NCI-H1092 treated with DMSO at 0.1 percent for 48 hours (cell line): ENCODE measurements at regions not wholly inside any gene's neighbourhood (a gene's known extent, or its start where the extent isn't known, plus 50 kb on each side); places are given as distances from the start of the nearest gene placed in this dataset.
"Not testable (repeated sequence)": the region's sequence is repeated elsewhere in the genome, so short reads cannot be mapped to it uniquely, and the experiment has no call there.

Experiments used
- DNase-seq: peaks from one replicate; lab custom pipeline; 2025; lab: John Stamatoyannopoulos, UW

DNA sequence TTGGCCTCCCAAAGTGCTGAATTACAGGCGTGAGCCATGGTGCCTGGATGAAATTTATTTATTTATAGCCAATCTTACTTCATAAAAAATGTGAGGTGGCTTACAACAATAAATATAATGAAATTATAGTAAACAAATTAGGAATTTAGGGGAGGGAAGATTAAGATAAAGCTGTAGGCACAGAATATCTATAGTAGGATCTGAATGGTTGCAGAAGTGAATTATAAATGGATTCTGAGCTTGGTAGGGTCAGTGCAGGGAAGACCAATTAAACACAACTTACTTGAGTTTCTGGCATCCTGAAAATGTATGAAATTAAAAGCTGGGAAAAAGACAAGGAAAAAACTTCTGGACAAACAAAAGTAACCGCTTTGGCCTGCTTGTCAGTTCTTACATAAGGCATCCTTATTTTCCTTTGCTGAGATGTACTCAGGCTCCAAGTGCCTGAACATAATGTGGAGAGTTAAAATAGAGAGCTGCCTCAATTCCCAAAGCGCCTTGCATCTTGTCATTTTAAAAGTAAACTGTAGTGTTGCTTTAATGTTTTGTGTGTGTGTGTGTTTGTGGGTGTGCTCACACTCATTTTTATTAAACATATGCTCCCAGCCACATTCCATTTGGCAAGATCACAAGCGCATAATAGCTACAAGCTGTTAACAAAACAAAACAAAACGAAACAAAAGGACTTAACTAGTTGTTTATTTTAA lies 247.3 kb downstream of the S1PR1 start:
- DNase-seq: no peak

DNA sequence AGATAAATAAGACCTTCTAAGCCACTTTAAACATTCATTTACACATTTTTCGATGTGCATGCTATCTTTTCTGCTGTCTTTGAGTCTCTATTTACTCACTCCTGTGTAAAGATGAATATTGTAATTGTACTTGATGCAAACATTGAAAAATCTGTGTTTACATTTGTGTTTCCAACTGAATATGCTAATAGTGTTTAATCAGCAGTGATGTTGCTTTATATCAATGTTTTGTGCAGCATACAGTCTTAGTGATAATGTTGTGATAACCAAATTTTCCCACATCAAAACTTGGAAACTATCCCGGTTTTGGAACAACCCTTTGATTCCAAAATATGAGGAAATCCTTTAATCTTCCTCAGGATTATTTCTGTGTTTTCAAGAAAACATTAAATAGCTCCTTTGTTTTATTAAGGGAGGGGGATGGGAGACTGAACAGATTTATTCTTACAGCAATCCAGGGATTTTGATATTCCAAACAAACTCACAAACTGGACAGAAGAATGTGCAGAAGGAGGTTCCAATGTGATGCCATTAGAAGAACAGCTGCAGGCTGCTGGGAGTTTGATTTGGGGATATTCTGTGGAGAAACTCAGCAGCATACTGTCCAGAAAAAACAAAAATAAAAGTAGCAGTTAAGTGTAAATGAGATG lies 248.0 kb downstream of the S1PR1 start:
- DNase-seq: no peak

DNA sequence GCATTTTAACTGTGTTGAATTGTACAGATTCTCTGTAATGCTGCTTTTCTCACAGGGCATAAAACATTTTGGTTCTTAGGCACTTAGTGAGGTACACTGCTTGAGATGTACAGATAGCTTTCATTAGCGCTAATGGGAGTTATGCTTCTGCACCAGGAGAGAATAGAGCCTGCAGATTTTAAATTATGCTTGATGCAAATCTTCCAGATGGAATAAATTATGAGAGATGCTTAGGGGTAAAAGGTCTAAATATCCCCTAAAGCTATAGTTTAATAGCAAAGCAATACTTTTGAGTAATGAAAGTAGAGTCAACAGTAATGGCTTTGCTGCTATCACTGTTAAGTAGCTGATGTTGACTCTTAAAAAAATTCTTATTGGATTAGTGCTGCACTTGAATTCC lies 248.9 kb downstream of the S1PR1 start:
- DNase-seq: no peak

DNA sequence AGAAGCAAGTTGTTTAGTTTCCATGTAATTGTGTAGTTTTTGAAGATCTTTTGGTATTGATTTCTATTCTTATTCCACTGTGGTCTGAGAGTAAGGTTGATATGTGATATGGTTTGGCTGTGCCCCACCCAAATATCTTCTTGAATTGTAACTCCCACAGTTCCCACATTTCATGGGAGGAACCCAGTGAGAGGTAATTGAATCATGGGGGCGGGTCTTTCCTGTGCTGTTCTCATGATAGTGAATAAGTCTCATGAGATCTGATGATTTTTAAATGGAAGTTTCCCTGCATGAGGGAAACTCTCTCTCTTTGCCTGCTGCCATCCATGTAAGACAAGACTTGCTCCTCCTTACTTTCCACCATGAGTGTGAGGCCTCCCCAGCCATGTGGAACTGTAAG lies 255.3 kb downstream of the S1PR1 start:
- DNase-seq: not testable (repeated sequence)

DNA sequence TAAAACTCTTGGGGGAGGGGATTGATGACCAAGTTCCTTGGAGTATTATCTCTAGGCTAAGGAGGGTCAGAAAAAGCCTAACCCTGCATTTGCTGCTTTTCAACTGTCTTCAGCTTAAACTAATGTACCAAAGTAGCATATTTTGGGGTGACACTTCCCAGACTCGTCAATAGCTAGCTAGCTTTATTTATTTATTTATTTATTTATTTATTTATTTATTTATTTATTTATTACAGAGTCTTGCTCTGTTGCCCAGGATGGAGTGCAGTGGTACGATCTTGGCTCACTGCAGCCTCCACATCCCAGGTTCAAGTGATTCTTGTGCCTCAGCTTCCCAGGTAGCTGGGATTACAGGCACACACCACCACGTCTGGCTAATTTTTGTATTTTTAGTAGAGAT lies 257.1 kb downstream of the S1PR1 start:
- not testable (repeated sequence) for DNase-seq

DNA sequence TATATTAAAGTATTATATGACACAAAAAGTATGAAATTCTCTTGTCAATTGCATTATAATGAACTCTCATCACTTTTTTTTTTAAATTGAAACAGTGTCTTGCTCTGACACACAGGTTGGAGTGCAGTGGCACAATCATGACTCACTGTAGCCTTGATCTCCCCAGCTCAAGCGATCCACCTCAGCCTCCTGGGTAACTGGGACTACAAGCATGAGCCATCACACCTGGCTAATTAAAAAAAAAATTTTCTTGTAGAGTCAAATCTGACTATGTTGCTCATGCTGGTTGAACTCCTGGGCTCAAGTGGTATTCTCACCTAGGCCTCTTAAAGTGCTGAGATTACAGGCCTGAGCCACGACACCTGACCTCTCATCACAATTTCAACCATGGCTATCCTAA lies 259.3 kb downstream of the S1PR1 start:
- DNase-seq: no peak

DNA sequence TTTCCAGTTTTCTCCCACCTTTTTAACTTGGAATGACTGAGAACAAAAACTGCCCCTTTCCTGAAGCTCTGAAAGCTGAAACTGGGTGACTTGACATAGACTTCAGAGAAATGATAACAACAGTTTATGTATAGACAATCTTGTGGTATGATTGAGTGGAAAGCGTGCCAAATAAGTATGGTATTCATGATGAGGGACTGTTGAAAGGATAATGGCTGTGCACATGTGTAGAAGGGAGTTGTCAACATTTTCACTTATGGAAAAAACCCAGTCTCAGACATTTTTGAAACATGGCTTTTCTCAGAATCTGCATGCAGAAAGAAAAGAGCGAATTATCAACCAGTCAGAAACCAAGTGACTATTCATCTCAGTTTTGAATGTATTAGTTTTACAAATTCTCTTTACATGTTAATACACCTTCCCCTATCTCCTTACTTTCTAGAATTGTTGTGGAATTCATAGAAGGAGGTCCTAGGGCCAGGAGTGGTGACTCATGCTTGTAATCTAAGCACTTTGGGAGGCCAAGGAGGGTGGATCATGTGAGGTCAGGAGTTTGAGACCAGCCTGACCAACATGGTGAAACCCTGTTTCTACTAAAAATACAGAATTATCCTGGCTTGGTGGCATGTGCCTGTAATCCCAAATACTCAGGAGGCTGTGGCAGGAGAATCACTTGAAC lies 261.2 kb downstream of the S1PR1 start:
- DNase-seq: no peak

DNA sequence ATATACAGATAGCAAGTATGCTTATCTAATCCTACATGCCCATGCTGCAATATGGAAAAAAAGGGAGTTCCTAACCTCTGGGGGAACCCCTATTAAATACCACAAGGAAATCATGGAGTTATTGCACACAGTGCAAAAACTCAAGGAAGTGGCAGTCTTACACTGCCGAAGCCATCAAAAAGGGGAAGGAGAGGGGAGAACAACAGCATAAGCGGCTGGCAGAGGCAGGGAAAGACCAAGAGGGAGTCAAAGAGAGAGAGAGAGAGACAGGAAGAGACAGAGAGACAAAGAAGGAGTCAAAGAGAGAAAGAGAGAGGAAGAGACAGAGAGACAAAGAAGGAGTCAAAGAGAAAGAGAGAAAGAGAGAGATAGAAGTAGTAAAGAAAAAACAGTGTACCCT lies 267.3 kb downstream of the S1PR1 start:
- not testable (repeated sequence) for DNase-seq

DNA sequence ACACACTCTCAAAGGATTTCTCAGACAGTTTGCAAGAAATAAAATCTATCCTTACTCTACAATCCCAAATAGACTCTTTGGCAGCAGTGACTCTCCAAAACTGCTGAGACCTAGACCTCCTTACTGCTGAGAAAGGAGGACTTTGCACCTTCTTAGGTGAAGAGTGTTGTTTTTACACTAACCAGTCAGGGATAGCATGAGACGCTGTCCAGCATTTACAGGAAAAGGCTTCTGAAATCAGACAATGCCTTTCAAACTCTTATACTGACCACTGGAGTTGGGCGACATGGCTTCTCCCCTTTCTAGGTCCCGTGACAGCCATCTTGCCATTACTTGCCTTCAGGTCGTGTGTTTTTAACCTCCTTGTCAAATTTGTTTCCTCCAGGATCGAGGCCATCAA lies 268.4 kb downstream of the S1PR1 start:
- not testable (repeated sequence) for DNase-seq

DNA sequence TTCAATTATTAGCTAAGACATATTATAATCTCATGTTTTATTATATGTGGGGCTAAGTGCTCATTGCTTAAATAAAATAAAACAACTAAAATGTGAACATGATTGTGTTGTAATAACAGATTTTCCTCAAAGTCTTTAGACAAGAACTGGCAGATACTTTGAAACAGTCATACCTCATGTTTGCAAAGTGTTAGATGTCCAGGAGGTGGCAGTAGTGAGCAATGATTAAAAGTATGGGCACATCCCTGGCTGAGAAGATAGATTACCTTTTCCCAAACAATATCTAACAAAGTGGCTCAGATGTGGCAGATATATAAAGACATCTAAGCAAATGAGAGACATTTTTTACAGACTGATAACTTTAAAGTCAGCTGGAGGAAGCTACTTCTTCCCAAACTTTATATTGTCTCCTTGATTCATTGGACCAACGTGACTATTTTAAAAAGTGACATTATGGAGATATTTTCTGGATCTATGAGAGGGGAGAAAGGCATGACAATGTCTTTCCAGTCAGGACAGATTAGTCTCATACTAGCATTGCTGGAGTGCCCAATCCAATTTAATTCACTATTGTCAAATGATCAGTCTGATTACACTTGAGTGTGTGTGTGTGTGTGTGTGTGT lies 269.8 kb downstream of the S1PR1 start:
- DNase-seq: peak; percentile 12

DNA sequence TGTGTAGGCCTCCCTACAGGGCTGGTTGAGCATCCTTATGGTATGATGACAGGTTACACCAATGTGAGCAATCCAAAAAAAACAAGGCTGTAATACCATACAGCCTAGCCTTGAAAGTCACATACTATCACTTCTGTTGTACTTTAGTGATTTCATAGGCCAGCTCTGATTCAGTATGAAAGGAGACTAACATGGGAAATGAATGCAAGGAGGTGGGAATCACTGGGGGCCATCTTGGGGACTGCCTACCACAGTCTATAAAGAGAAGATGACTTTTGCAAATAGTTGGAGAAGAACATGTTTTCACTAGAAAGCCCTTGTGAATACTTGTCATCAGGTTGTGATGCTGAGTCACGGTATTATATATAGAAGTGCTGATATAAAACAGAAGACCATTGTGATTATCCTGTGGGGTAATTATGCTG lies 270.7 kb downstream of the S1PR1 start:
- no peak for DNase-seq

DNA sequence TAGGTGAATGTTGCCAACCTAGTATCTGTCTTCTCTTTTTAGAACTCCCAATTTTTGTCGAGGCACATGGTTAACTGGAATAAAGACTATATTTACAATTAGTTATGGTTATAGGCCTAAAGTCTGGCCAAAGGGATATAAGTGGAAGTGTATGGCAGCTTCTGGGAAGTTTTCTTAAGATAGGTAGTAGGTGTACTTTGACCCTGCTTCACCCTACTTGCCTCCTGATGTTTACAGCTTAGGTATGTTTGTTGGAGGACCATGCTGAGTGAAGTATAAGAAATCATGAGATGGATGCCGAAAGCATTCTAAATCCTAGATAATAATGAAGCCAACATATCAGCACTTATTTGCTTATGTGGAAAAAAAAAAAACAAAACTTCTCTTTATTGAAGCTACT lies 272.1 kb downstream of the S1PR1 start:
- no peak for DNase-seq

DNA sequence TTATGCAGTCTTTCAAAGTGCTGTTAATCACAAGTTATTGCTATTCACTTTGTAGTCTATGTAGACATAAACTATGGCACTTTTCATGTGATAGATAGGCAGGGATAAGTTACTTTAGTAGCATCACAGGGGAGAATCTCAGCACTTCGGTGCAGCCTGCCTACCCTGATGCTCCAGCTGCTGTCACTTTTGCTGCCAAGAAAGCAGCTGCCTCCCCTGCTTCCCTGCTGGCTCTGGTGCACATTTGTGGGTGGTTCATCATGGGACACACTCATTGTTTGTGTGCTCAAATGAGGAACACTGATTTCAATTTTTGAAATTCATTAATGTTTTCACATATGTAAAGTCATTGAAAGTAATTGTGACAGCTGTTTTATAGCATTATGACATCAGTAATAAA lies 272.6 kb downstream of the S1PR1 start:
- no peak for DNase-seq

DNA sequence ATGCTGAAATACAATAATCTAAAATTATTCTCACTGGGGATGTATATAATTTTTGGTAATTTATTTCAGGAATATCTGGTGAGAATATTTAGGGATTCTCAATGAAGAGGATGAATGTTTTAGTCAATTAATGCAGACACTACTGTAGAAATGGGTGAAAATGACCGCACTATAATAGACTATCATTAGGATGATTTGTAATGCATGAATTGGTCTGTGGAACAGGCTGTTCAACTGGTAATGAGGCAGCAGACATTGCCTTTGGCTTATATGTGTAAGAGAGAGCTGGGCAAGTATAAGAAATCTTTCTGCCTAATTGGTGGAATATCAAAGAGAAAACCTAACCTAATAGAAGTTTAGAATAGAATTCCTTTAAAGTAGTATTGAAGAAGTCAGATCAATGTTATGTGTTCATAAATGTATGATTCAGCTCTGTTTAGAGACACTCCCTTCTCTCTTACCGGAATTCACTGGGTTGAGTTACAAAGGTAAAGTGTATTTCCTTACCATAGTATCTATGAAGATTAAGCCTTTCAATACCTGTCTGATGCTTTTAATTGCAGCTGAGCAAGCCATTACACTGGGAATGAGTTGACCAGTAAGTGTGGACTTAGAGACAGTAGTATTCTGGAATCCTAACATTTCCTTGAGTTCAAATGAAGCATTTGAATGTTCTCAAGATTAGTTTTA lies 274.5 kb downstream of the S1PR1 start:
- no peak for DNase-seq

DNA sequence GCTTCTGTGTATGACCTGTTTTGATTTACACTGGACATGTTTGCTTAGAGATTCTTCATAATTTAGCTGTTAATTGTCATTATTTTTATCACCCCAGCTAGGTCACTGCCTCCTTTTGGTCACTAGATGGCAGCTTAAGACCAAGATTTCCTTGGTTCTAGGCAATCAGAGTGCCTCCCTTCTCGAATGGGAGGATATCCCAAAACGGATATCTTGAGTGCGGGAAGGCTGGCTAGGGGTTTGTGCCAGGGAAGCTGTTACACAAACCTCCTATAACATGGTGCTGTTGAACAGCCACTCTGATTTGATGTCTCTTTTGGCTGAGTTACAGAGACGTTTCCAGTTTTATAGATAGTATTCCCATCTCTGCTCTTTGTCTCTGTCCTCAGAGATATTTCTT lies 283.5 kb downstream of the S1PR1 start:
- DNase-seq: peak; percentile 44

DNA sequence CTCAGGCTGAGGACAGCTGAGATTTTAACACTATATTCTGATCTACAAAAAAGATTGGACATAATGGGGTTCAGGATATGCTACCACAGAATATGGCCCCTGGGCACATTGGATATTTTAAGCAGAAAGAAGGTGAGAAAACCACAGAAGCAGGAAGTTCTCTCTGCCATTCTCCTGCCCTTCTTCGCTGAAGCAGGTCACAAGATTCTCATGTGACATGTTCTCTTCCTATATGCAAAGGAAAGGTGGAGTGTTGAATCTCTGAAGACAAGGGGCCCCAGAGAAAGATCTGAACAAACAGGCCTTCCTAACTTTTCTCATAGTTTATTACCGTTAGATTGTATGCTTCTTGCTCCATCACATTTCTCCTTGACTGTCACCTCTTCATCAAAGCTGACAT lies 285.7 kb downstream of the S1PR1 start:
- DNase-seq: no peak

DNA sequence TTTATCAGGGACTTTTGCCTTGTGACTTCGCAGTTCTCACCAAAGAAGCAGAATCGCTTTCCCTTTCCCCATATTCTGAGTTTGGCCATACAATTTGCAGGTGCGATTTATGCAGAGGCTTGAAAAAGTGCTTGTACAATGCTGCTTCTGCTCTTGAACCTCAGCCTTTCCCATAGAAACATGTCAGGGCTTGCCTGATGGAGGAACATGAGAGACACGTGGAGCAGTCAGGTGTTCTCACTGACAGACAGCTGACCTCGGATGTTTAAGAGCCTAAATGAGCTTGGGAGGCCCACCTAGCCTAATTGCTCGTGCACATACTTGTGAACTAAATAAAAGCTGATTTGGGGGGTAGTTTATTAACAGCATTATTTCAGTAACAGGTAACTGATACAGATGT lies 290.0 kb downstream of the S1PR1 start:
- DNase-seq: no peak

DNA sequence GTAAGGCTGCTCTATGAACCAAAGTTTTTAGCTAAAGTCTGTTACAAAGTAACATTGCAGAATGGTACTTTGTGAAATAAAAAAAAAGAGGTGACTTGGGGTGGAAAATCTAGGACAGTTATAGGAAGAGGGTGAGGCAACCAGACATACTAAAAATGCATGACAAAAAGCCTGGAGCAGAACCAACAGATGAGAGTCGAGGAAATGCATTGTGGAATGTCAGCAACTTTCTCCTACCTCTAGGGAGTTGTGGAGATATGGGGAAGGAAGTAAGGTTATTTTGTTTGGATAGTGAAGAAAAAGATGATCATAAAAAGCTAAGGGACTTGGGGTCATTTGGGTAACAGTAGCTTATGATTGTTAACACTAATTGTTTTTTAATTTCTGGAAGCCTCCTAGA lies 295.6 kb downstream of the S1PR1 start:
- no peak for DNase-seq

DNA sequence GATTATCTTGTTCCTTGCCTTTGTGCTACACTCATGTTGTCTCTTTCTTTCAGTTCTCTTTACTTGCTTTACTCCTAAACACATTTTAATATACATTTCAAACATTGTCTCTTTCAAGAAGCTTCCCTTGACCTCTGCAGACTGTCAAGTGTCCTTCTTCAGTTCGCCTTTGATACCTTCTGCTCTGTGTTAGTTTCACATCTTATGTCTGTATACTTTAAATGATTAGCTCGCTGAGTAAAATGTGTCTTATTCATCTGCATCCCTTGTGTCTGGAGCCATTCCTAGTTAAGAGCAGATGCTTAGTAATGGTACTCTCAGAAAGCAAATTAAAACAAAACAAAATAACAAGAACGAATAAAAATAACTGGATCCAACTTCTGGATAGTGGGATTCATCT lies 303.3 kb downstream of the S1PR1 start:
- DNase-seq: no peak

DNA sequence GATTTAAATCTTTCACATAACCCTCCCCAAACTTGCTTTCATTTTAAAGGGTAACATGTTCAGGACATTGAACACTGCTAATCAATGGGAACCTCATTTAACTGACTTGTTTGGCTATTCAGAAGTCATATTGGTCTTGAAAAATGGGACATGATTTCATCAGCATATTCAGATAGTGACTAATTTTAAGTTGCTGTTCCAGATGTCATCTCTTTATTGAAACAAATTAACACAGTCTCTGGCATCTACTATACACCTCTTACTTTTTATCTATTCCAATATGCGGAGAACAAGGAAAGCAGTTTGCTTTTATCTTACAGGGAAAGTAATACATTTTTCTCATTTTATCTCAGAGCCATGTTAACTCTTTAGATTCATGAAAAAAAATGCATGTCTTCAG lies 310.1 kb downstream of the S1PR1 start:
- no peak for DNase-seq

DNA sequence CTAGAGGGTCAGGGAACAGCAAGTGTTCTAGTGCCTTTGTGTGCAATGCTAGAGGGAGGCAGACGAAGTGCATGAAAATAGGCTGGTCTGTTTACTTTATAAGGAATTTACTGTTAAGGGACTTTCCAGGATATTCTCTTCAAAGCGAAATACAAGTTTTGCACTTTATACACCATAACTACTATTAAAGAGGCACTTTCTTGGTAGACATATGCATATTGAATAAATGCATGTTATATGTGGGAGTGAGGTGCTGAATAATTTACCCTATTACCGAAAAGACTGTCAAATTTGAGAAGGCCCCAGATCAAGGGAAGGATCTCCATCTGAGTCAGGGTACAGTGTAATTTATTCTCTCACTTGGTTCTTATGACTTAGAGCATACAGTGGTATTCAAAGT lies 310.5 kb downstream of the S1PR1 start:
- DNase-seq: no peak

DNA sequence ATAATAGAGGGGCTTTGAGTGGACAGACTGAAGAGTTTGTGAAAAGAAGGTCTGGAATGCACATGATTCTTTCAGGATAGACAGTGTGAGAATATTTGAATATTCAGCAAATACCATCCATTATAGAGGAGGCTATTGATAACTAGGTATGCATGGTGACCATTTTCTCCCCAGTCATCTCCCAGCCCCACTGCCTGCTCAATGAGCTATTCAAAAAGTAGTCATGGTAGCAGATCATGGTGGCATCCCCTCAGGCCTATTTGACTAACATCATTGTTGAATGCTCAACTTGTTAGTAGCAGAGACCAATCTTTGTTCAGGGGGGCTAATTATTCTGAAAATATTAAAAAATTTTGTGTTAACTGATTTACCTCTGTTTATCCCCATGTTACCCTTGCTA lies 311.6 kb downstream of the S1PR1 start:
- no peak for DNase-seq
